ENCODE measurements at regions not wholly inside any gene's neighbourhood (a gene's known extent, or its start where the extent isn't known, plus 50 kb on each side); places are given as distances from the start of the nearest gene placed in this dataset.
A peak's percentile ranks its signal among the peaks of the same experiment; 100 is the strongest.
"Not testable (repeated sequence)": the region's sequence is repeated elsewhere in the genome, so short reads cannot be mapped to it uniquely, and the experiment has no call there.

DNA sequence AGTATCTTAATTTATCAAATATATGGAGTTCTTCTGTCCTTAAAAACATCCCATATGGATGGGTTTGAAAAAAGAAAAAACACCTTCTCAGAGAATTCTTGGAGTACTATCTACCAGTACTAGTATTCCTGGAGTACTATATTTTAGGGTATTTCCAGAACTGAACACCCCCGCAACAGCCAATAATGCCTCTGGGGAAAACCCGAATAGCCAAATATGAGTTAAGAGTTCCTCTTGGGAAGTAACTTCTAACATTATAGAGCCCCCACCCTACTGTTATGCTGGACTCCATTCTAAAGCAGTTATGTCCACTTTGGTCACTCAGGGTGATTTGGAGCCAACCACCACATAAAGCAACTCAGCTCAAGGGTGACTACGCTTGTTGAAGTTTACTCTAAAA lies 115.0 kb upstream of the RASGEF1B start:
- Histone ChIP-seq H3K9me3 (ENCODE audit: insufficient read depth, low read depth, low read length) (no peaks in the 10 kb centered on the region), H3K9ac (ENCODE audit: low read depth, low read length) (no peak overlapping the region), H3K36me3 (ENCODE audit: insufficient read depth, low read depth, low read length) (no peaks in the 10 kb centered on the region), H3K4me3 (ENCODE audit: low read length) (no peak overlapping the region), H3K4me1 (ENCODE audit: insufficient read depth, low read length) (no peaks in the 10 kb centered on the region), H3K27ac (ENCODE audit: low read length) (no peak overlapping the region), H3K27me3 (ENCODE audit: insufficient read depth, low read length) (no peaks in the 10 kb centered on the region)

DNA sequence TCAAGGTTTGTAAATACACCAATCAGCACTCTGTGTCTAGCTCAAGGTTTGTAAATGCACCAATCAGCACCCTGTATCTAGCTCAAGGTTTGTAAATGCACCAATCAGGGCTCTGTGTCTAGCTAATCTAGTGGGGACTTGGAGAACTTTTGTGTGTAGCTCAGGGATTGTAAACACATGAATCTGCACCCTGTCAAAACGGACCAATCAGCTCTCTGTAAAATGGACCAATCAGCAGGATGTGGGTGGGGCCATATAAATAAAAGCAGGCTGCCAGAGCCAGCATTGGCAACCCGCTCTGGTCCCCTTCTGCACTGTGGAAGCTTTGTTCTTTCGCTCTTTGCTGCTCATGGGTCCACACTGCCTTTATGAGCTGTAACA lies 109.3 kb upstream of the RASGEF1B start:
- H3K9ac ChIP-seq (ENCODE audit: low read depth, low read length); H3K4me3 ChIP-seq (ENCODE audit: low read length); H3K27me3 ChIP-seq (ENCODE audit: insufficient read depth, low read length); H3K4me1 ChIP-seq (ENCODE audit: insufficient read depth, low read length); H3K36me3 ChIP-seq (ENCODE audit: insufficient read depth, low read depth, low read length); H3K27ac ChIP-seq (ENCODE audit: low read length); H3K9me3 ChIP-seq (ENCODE audit: insufficient read depth, low read depth, low read length): not testable (repeated sequence)

DNA sequence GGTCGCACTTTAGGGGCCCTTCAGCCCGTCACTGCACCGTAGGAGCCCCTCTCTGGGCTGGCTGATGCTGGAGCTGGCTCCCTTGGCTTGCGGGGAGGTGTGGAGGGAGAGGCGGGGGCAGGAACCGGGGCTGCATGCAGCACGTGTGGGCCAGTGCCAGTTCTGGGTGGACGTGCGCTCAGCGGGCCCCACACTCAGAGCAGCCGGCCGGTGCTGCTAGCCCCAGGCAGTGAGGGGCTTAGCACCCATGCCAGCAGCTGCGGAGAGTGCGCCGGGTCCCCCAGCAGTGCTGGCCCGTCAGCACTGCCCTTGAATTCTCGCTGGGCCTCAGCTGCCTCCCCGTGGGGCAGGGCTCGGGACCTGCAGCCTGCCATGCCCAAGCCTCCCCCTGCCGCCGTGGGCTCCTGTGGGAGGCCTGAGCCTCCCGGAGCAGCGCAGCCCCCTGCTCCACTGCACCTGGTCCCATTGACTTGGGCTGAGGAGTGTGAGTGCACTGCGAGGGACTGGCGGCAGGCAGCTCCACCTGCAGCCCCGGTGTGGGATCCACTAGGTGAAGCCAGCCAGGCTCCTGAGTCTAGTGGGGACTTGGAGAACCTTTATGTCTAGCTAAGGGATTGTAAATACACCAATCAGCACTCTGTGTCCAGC lies 108.8 kb upstream of the RASGEF1B start:
- Histone ChIP-seq H3K4me1 (ENCODE audit: insufficient read depth, low read length) (peaks cover 5% of the 10 kb centered on the region), H3K27me3 (ENCODE audit: insufficient read depth, low read length) (no peaks in the 10 kb centered on the region), H3K4me3 (ENCODE audit: low read length) (no peak overlapping the region), H3K36me3 (ENCODE audit: insufficient read depth, low read depth, low read length) (no peaks in the 10 kb centered on the region), H3K27ac (ENCODE audit: low read length) (no peak overlapping the region), H3K9me3 (ENCODE audit: insufficient read depth, low read depth, low read length) (no peaks in the 10 kb centered on the region), H3K9ac (ENCODE audit: low read depth, low read length) (no peak overlapping the region)

DNA sequence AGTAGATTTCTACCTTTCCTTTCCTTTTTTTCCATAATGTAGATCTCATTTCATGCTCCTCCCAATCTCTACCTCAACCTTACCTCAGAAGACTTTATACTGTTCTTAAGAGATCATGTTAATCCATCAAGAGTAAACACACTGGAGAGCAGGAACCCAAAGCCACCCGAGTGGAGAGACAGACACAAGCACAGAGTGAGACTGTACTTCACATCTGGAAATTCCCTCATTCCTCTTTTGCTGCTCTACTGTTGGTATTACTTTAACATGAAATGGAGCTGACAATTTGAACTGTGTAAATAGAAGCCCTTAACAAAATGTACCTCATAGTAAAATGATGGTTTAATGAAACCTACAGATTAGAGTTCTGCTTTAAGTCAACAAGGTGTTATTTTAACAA lies 105.7 kb upstream of the RASGEF1B start:
- Histone ChIP-seq H3K9ac (ENCODE audit: low read depth, low read length) (no peak overlapping the region), H3K27me3 (ENCODE audit: insufficient read depth, low read length) (no peaks in the 10 kb centered on the region), H3K27ac (ENCODE audit: low read length) (no peak overlapping the region), H3K4me1 (ENCODE audit: insufficient read depth, low read length) (peaks cover 15% of the 10 kb centered on the region), H3K4me3 (ENCODE audit: low read length) (no peak overlapping the region), H3K36me3 (ENCODE audit: insufficient read depth, low read depth, low read length) (no peaks in the 10 kb centered on the region), H3K9me3 (ENCODE audit: insufficient read depth, low read depth, low read length) (no peaks in the 10 kb centered on the region)

DNA sequence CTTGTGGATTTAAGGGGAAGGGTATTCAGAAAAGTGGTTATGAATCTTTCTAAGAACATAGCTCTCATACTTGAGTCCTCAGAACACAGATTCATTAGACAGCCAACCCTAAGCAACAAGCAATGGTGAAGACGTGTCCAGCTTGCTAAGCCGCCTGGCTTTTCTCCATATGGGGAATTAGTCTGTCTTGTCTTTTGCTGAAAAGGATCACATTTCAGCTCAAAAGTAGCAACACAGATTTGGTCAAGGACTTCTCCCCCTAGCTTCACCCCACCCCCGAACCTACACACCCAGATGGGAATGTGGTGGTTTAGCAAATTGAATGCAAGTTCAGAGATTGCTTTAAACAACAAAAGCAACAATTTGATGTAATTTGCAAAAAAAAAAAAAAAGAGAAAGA lies 103.3 kb upstream of the RASGEF1B start:
- Histone ChIP-seq H3K4me3 (ENCODE audit: low read length) (0 out of 2 replicates have a peak overlapping the region, but pooled peaks have one; percentile 21), H3K4me1 (ENCODE audit: insufficient read depth, low read length) (peaks cover 15% of the 10 kb centered on the region), H3K27me3 (ENCODE audit: insufficient read depth, low read length) (no peaks in the 10 kb centered on the region), H3K27ac (ENCODE audit: low read length) (no peak overlapping the region), H3K9ac (ENCODE audit: low read depth, low read length) (no peak overlapping the region), H3K9me3 (ENCODE audit: insufficient read depth, low read depth, low read length) (no peaks in the 10 kb centered on the region), H3K36me3 (ENCODE audit: insufficient read depth, low read depth, low read length) (no peaks in the 10 kb centered on the region)

DNA sequence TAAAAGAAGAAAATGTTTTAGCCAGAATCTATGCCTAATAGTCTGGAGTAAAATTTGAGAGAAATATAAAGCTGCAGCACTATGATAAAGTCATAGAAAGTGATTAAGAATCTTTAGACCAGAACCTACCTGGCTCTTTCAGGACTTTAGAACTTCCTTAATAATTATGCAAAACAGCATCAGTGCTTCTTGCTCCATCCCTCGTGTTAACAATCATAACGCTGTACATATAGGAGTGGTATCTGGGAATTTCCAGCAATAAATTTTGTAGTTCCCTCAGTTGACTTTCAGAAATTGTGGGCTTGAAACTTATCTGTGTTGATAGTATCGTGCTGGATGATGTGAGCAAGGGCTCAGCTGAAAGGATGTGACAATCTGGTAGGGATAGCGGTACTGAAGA lies 102.1 kb upstream of the RASGEF1B start:
- Histone ChIP-seq H3K9me3 (ENCODE audit: insufficient read depth, low read depth, low read length) (no peaks in the 10 kb centered on the region), H3K27me3 (ENCODE audit: insufficient read depth, low read length) (no peaks in the 10 kb centered on the region), H3K9ac (ENCODE audit: low read depth, low read length) (no peak overlapping the region), H3K27ac (ENCODE audit: low read length) (no peak overlapping the region), H3K36me3 (ENCODE audit: insufficient read depth, low read depth, low read length) (no peaks in the 10 kb centered on the region), H3K4me1 (ENCODE audit: insufficient read depth, low read length) (peaks cover 15% of the 10 kb centered on the region), H3K4me3 (ENCODE audit: low read length) (no peak overlapping the region)

DNA sequence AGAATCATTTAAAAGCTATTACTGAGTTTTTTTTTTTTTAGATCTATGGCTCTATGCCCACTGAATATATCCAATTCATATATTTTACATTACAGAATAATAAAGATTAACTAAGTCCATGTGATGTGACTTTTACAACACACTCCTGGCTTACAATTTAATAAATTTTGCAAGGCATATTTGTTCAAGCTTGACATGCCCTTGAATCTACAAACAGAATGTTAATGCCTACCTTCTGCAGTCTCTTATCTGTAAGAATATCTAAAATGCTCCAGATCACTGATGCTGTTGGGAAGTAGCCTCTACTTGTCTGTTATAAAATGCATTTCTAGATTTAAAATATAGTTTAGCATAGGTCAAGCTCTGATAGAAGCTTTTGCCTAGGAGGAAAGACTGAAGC lies 100.7 kb upstream of the RASGEF1B start:
- no peaks in the 10 kb centered on the region for H3K9me3 ChIP-seq (ENCODE audit: insufficient read depth, low read depth, low read length)
- peaks cover 15% of the 10 kb centered on the region for H3K4me1 ChIP-seq (ENCODE audit: insufficient read depth, low read length)
- H3K36me3 ChIP-seq (ENCODE audit: insufficient read depth, low read depth, low read length) = no peaks in the 10 kb centered on the region
- no peak overlapping the region for H3K27ac ChIP-seq (ENCODE audit: low read length)
- no peak overlapping the region for H3K9ac ChIP-seq (ENCODE audit: low read depth, low read length)
- no peaks in the 10 kb centered on the region for H3K27me3 ChIP-seq (ENCODE audit: insufficient read depth, low read length)
- H3K4me3 ChIP-seq (ENCODE audit: low read length) = no peak overlapping the region

DNA sequence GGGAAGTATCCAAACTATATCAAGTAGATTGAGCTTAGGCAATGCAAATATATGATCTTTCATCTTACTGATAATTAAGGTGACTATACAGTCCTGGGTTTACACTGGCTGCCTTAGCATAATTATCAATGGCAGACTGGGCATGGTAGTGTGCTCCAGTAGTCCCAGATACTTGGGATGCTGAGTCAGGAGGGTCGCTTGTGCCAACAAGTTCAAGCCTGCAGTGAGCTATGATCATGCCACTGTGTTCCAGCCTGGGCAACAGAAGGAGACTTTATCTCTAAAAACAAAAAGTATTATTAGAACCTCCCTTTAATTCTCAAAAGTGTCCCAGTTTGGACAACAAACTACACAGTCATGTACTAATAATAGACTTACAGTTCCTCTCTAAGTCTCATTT lies 99.4 kb upstream of the RASGEF1B start:
- no peak overlapping the region for H3K4me3 ChIP-seq (ENCODE audit: low read length)
- no peaks in the 10 kb centered on the region for H3K9me3 ChIP-seq (ENCODE audit: insufficient read depth, low read depth, low read length)
- no peaks in the 10 kb centered on the region for H3K36me3 ChIP-seq (ENCODE audit: insufficient read depth, low read depth, low read length)
- no peaks in the 10 kb centered on the region for H3K27me3 ChIP-seq (ENCODE audit: insufficient read depth, low read length)
- no peak overlapping the region for H3K27ac ChIP-seq (ENCODE audit: low read length)
- no peak overlapping the region for H3K9ac ChIP-seq (ENCODE audit: low read depth, low read length)
- H3K4me1 ChIP-seq (ENCODE audit: insufficient read depth, low read length) = peaks cover 18% of the 10 kb centered on the region

DNA sequence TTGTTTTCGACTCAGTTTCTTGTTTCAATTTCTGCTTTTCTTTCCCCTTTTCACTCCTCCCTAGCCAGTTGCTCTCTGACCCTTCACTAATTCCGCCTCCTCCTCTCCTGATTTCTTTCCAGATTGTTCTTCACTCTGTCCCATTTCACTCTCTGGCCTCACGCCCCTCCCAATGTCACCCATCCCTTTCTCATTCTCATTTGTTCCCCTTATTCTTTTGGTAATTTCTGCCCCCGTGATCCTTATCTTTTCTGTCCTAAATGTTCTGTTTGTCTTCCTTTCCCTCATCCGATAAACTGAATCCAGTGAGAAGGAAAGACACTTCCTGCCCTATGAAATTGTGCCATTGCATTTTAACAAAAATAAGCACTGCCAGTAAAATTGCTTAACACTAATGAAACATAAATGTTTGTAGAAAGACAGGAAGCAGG lies 94.5 kb upstream of the RASGEF1B start:
- H3K27ac ChIP-seq (ENCODE audit: low read length) = no peak overlapping the region
- no peaks in the 10 kb centered on the region for H3K27me3 ChIP-seq (ENCODE audit: insufficient read depth, low read length)
- H3K9me3 ChIP-seq (ENCODE audit: insufficient read depth, low read depth, low read length) = no peaks in the 10 kb centered on the region
- no peaks in the 10 kb centered on the region for H3K36me3 ChIP-seq (ENCODE audit: insufficient read depth, low read depth, low read length)
- H3K4me3 ChIP-seq (ENCODE audit: low read length) = no peak overlapping the region
- peaks cover 8% of the 10 kb centered on the region; the same call in 1 of the 2 replicates for H3K4me1 ChIP-seq (ENCODE audit: insufficient read depth, low read length)
- H3K9ac ChIP-seq (ENCODE audit: low read depth, low read length) = no peak overlapping the region

DNA sequence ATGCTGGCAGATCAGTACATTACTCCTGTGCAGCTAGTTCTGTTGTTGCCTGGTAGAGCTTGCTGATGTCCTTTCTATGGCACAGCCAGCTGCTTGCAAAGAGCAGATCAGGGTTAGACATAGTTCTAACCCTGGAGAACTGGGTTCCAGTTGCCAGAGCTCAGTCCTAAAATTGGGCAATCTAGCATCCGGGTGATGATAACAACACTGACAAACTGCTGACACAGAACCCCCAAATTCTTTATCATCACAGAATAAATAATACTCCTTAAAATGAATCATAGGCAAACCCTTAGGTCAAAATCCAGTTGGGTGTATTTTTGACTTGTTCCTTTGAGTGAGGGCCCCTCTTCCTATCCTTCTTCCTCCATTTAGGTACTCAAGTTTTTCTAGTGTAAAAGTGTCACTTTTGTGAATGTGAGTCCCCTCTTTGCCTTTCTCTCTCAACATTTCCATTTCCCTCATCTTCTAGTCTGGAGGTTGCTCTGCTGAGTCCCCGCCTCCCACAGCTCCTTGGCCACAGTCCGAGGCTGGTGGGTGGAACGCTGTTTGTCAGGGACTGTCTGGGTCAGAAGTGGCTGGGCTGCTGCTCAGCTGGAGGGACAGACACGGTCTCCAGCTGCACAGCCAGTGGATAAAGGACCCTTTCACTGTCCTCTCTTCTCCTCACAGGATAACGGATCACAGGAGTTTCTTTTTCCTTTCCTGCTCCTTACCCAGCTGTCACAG lies 93.6 kb upstream of the RASGEF1B start:
- Histone ChIP-seq H3K4me1 (ENCODE audit: insufficient read depth, low read length) (peaks cover 8% of the 10 kb centered on the region; the same call in 1 of the 2 replicates), H3K27ac (ENCODE audit: low read length) (no peak overlapping the region), H3K36me3 (ENCODE audit: insufficient read depth, low read depth, low read length) (no peaks in the 10 kb centered on the region), H3K4me3 (ENCODE audit: low read length) (no peak overlapping the region), H3K27me3 (ENCODE audit: insufficient read depth, low read length) (no peaks in the 10 kb centered on the region), H3K9ac (ENCODE audit: low read depth, low read length) (no peak overlapping the region), H3K9me3 (ENCODE audit: insufficient read depth, low read depth, low read length) (no peaks in the 10 kb centered on the region)

DNA sequence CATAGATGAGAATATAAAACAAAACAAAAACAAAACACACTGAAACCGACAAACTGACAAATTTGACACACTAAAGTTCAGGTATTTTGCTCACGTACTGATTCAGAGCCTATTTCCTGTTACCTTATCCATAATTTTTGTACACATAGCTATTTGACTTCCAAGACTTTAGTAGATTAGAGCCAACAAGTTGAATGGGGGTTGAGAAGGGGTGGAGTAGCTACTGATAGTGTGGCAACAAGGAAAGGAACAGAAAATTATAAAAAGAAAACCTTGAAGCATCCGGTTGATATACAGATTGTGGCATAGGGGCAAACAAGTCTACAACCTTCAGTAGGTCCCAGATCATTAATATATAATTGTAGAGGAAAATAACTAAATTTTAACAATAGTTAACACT lies 92.3 kb upstream of the RASGEF1B start:
- Histone ChIP-seq H3K9ac (ENCODE audit: low read depth, low read length) (no peak overlapping the region), H3K4me1 (ENCODE audit: insufficient read depth, low read length) (peaks cover 9% of the 10 kb centered on the region; the same call in 1 of the 2 replicates), H3K27me3 (ENCODE audit: insufficient read depth, low read length) (no peaks in the 10 kb centered on the region), H3K4me3 (ENCODE audit: low read length) (no peak overlapping the region), H3K9me3 (ENCODE audit: insufficient read depth, low read depth, low read length) (no peaks in the 10 kb centered on the region), H3K36me3 (ENCODE audit: insufficient read depth, low read depth, low read length) (no peaks in the 10 kb centered on the region), H3K27ac (ENCODE audit: low read length) (no peak overlapping the region)

DNA sequence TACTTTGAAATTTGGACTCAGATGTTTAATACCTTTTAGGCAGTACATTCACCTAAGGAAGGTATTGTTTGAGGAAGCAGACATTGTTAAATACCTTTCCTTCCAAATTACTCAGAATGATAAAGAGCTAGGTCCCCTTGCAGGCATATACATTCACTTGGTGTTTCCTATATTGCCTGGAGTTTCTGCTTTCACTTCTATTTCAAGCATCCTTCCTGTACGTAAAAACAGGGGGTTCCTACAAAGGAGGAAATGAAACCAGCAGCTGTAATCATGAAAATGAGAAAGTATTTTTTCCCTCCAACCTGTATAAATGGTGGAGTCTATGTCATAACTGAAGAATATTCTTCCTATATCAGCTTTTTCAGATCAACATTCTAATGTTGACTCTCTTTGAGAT lies 90.4 kb upstream of the RASGEF1B start:
- Histone ChIP-seq H3K4me3 (ENCODE audit: low read length) (no peak overlapping the region), H3K4me1 (ENCODE audit: insufficient read depth, low read length) (peaks cover 15% of the 10 kb centered on the region; the same call in 1 of the 2 replicates), H3K36me3 (ENCODE audit: insufficient read depth, low read depth, low read length) (no peaks in the 10 kb centered on the region), H3K9ac (ENCODE audit: low read depth, low read length) (no peak overlapping the region), H3K9me3 (ENCODE audit: insufficient read depth, low read depth, low read length) (no peaks in the 10 kb centered on the region), H3K27ac (ENCODE audit: low read length) (no peak overlapping the region), H3K27me3 (ENCODE audit: insufficient read depth, low read length) (no peaks in the 10 kb centered on the region)

Data from iPS-20b (cell line).